ENCODE measurements at regions not wholly inside any gene's neighbourhood (a gene's known extent, or its start where the extent isn't known, plus 50 kb on each side); places are given as distances from the start of the nearest gene placed in this dataset.

DNA sequence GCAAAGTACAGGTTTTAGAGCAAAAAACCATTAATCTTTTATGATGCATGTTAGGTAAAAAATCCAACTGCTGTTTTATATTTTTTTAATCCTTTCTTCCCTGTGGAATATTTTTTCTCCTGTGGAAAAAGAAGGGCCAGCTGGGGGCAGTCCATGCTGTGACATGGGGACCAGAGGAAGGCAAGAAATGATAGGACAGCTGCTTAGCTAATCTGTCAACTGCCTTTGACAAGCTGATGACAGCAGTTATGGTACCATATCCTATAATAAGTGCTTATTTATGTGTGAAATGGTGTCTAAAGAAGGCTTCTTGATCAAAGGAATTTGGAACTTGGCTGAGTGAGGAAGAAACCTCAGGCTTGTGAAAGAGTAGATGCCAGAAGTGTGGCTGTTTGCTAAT lies 452.4 kb upstream of the NOVA1 start:
- Histone ChIP-seq H3K9me1 (ENCODE audit: control insufficient read depth, extremely low read depth, insufficient read depth, low read length) (no peaks in the 10 kb centered on the region), H3K9me3 (ENCODE audit: control insufficient read depth, low read depth, low read length) (no peaks in the 10 kb centered on the region)
- FAIRE-seq, result no peak

DNA sequence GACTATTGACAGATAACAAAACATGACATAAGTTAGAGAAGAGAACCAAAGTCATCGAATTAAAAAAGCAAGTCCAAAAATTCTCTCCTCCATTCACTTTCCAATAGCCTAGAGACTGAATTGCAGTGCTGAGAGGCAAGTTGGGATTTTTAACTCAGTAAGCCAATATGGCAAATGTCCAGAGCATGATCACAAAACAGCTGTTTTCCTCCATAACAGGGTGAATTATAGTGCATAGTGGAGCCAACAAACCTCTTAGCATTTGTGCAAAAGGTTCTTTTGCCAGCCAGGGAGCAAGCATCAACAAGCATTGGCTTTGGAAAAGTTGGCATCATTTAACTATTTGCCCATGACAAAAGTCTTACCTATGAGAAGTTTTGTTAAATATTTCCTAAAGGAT lies 458.8 kb upstream of the NOVA1 start:
- no peak overlapping the region for H3K27ac ChIP-seq (ENCODE audit: control insufficient read depth, insufficient read depth, low read length)
- H3K4me2 ChIP-seq (ENCODE audit: control insufficient read depth, extremely low read depth, insufficient read depth, low read depth, low read length), result no peak overlapping the region
- H3K9ac ChIP-seq (ENCODE audit: control insufficient read depth, extremely low read depth, insufficient read depth, low read length), result no peak overlapping the region
- no peaks in the 10 kb centered on the region for H3K79me2 ChIP-seq (ENCODE audit: control insufficient read depth, insufficient read depth, low read length)
- H2AFZ ChIP-seq (ENCODE audit: control insufficient read depth, low read length), result no peak overlapping the region
- FAIRE-seq, result no peak
- dilution Hi-C loops (cut with MboI; ENCODE audit: extremely low pct_ligation_motif_present, low sequenced_read_pairs), result no loop called here
- H3K4me1 ChIP-seq (ENCODE audit: control insufficient read depth, extremely low read depth, insufficient read depth, low read length), result no peaks in the 10 kb centered on the region
- H3K27me3 ChIP-seq (ENCODE audit: control insufficient read depth, extremely low read depth, insufficient read depth, low read length), result no peaks in the 10 kb centered on the region
- no peaks in the 10 kb centered on the region for H3K9me3 ChIP-seq (ENCODE audit: control insufficient read depth, low read depth, low read length)
- no peaks in the 10 kb centered on the region for H4K20me1 ChIP-seq (ENCODE audit: control insufficient read depth, extremely low read depth, insufficient read depth, low read length)
- no peaks in the 10 kb centered on the region for H3K36me3 ChIP-seq (ENCODE audit: control insufficient read depth in 2 of 2, extremely low read depth in 1 of 2, insufficient read depth in 2 of 2, low read length in 2 of 2)
- TF ChIP-seq EZH2 (IDR thresholded peaks at IDR 0.05; ENCODE audit: low read length), result no peak
- TF ChIP-seq, protein P1, sequence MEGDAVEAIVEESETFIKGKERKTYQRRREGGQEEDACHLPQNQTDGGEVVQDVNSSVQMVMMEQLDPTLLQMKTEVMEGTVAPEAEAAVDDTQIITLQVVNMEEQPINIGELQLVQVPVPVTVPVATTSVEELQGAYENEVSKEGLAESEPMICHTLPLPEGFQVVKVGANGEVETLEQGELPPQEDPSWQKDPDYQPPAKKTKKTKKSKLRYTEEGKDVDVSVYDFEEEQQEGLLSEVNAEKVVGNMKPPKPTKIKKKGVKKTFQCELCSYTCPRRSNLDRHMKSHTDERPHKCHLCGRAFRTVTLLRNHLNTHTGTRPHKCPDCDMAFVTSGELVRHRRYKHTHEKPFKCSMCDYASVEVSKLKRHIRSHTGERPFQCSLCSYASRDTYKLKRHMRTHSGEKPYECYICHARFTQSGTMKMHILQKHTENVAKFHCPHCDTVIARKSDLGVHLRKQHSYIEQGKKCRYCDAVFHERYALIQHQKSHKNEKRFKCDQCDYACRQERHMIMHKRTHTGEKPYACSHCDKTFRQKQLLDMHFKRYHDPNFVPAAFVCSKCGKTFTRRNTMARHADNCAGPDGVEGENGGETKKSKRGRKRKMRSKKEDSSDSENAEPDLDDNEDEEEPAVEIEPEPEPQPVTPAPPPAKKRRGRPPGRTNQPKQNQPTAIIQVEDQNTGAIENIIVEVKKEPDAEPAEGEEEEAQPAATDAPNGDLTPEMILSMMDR (optimal IDR thresholded peaks at IDR 0.05 in 1 of 3, IDR thresholded peaks at IDR 0.05 in 1 of 3, conservative IDR thresholded peaks at IDR 0.05 in 1 of 3; ENCODE audit: extremely low read depth in 1 of 3, insufficient read depth in 2 of 3, low read length in 3 of 3), result no peak
- no peak overlapping the region for H3K4me3 ChIP-seq (ENCODE audit: control insufficient read depth in 2 of 3, extremely low read depth in 1 of 3, insufficient read depth in 2 of 3, low read depth in 1 of 3, low read length in 3 of 3)
- no peak for DNase-seq (ENCODE audit: low read depth, low spot score)
- H3K9me1 ChIP-seq (ENCODE audit: control insufficient read depth, extremely low read depth, insufficient read depth, low read length), result no peaks in the 10 kb centered on the region

More for the DNA sequence above, 452.4 kb upstream of the NOVA1 start:
- Histone ChIP-seq H3K4me2 (ENCODE audit: control insufficient read depth, extremely low read depth, insufficient read depth, low read depth, low read length) (no peak overlapping the region), H3K4me3 (ENCODE audit: control insufficient read depth in 2 of 3, extremely low read depth in 1 of 3, insufficient read depth in 2 of 3, low read depth in 1 of 3, low read length in 3 of 3) (no peak overlapping the region), H3K4me1 (ENCODE audit: control insufficient read depth, extremely low read depth, insufficient read depth, low read length) (no peaks in the 10 kb centered on the region), H3K79me2 (ENCODE audit: control insufficient read depth, insufficient read depth, low read length) (no peaks in the 10 kb centered on the region), H4K20me1 (ENCODE audit: control insufficient read depth, extremely low read depth, insufficient read depth, low read length) (no peaks in the 10 kb centered on the region), H2AFZ (ENCODE audit: control insufficient read depth, low read length) (no peak overlapping the region), H3K36me3 (ENCODE audit: control insufficient read depth in 2 of 2, extremely low read depth in 1 of 2, insufficient read depth in 2 of 2, low read length in 2 of 2) (no peaks in the 10 kb centered on the region), H3K9ac (ENCODE audit: control insufficient read depth, extremely low read depth, insufficient read depth, low read length) (no peak overlapping the region), H3K27ac (ENCODE audit: control insufficient read depth, insufficient read depth, low read length) (no peak overlapping the region), H3K27me3 (ENCODE audit: control insufficient read depth, extremely low read depth, insufficient read depth, low read length) (no peaks in the 10 kb centered on the region)
- DNase-seq (ENCODE audit: low read depth, low spot score), result no peak
- no peak for TF ChIP-seq EZH2 (IDR thresholded peaks at IDR 0.05; ENCODE audit: low read length)
- TF ChIP-seq, protein P1 (optimal IDR thresholded peaks at IDR 0.05 in 1 of 3, IDR thresholded peaks at IDR 0.05 in 1 of 3, conservative IDR thresholded peaks at IDR 0.05 in 1 of 3; ENCODE audit: extremely low read depth in 1 of 3, insufficient read depth in 2 of 3, low read length in 3 of 3), result no peak
- dilution Hi-C loops (cut with MboI; ENCODE audit: extremely low pct_ligation_motif_present, low sequenced_read_pairs), result no loop called here

Measured in keratinocyte (primary cell).